Pancreas (tissue), 10 donors: ENCODE measurements at regions not wholly inside any gene's neighbourhood (a gene's known extent, or its start where the extent isn't known, plus 50 kb on each side); places are given as distances from the start of the nearest gene placed in this dataset.

ENCODE experiments used
- ATAC-seq, 4 donors: fragments of 200-7000 bp; cut with Tn5 transposase; one replicate each; pipeline versions ENCODE4 v1.8.0 to v1.9.1; 2020; ENCODE audit warnings: mild to moderate bottlenecking in 4 of 4, moderate library complexity in 4 of 4
- DNase-seq, 6 donors: peaks; one replicate each; pipeline ENCODE4 v3.0.0-alpha.2; 2020
- FAIRE-seq: peaks from 2 replicates; lab custom pipeline; 2012; peaks lifted over from hg19 to GRCh38; lab: Jason Lieb, UNC
- H3K27ac ChIP-seq, 4 donors: fragments of 200-600 bp; sonication (generic); 1 replicate in 3 of 4; 2 replicates in 1 of 4; pipeline versions ENCODE4 v1.5.0 to v1.8.0; 2020
- H3K27me3 ChIP-seq, 4 donors: fragments of 200-600 bp; one replicate each; pipeline ENCODE4 v1.8.0; 2021
- H3K36me3 ChIP-seq, 3 donors: fragments of 200-600 bp; sonication (generic) in 1 of 3; one replicate each; pipeline versions ENCODE4 v1.5.0 to v1.8.0; 2020 to 2021
- H3K4me1 ChIP-seq, 3 donors: fragments of 200-600 bp; one replicate each; pipeline ENCODE4 v1.8.0; 2021
- H3K4me3 ChIP-seq, 4 donors: fragments of 200-600 bp; sonication (generic) in 2 of 4; one replicate each; pipeline versions ENCODE4 v1.5.0 to v1.8.0; 2020 to 2021
- H3K9me3 ChIP-seq, 4 donors: fragments of 200-600 bp; one replicate each; pipeline ENCODE4 v1.8.0; 2021
- CTCF ChIP-seq, 4 donors: fragments of 200-600 bp; sonication (generic) in 3 of 4; IDR thresholded peaks; one replicate each; pipeline versions ENCODE4 v1.5.0 to v1.8.0; 2021; ENCODE audit warnings: antibody characterized with exemption in 4 of 4
- WGBS, 2 donors: extraction: QIAGEN DNeasy Blood & Tissue Kit; methylation state at CpG; one replicate each; pipeline ENCODE4 v1.1.7; 2013; 5-methylcytosine and 5-hydroxymethylcytosine counted together
- intact Hi-C, 3 donors: fragments of 100-400 bp; cut with DNase I; formaldehyde crosslinking; loops; one replicate each; pipeline versions ENCODE4 v1.11.1 to v1.14.2; 2022
- donor health status: healthy with polysubstance abuse.
- donor health status: DM: no; HTN: no; CAD: no; lungs with moderate emphysema.
- donor health status: DM: no; HTN: no; CAD: no.
- donor health status: control.
- donor health status: control.
- donor health status: Bipolar disorder and iron deficiency.
- donor health status: DM: yes; HTN: yes; CAD: no.
- donor health status: DM: no; HTN: no; CAD: no.
- donor health status: DM: no; HTN: no; CAD: no.
- donor health status: DM: yes; HTN: yes; CAD: no.

- H3K9me3 ChIP-seq = no peaks in the 10 kb centered on the region
- no peaks in the 10 kb centered on the region for H3K36me3 ChIP-seq
- 69 to 72% methylated on average over 10 of the region's 10 CpGs for WGBS, 2 donors
- ATAC-seq (no peak), DNase-seq (peak in 2 of 6 donors; percentile 16 to 24), FAIRE-seq (no peak)
- H3K27me3 ChIP-seq = no peaks in the 10 kb centered on the region
- no peak overlapping the region for H3K27ac ChIP-seq
- H3K4me3 ChIP-seq = no peak overlapping the region
- intact Hi-C loops = no loop called here
- no peaks in the 10 kb centered on the region for H3K4me1 ChIP-seq
- no peak for TF ChIP-seq CTCF (IDR thresholded peaks at IDR 0.05)
These were observed 179.2 kb upstream of the RTL1 start for GRCh38 chr14:101082436-101083384.

GRCh38 chr14:101083564-101084435, 180.3 kb upstream of the RTL1 start:
- intact Hi-C loops = no loop called here
- Histone ChIP-seq H3K4me1 (no peaks in the 10 kb centered on the region), H3K27me3 (no peaks in the 10 kb centered on the region), H3K9me3 (no peaks in the 10 kb centered on the region), H3K4me3 (no peak overlapping the region), H3K36me3 (no peaks in the 10 kb centered on the region), H3K27ac (no peak overlapping the region)
- WGBS, 2 donors = 61 to 69% methylated on average over 18 of the region's 18 CpGs
- TF ChIP-seq CTCF (IDR thresholded peaks at IDR 0.05) = no peak
- DNase-seq = peak in 2 of 6 donors; percentile 36 to 54
- no peak for FAIRE-seq
- ATAC-seq = no peak

- Histone ChIP-seq H3K4me3 (no peak overlapping the region), H3K27me3 (no peaks in the 10 kb centered on the region), H3K4me1 (no peaks in the 10 kb centered on the region), H3K27ac (no peak overlapping the region), H3K9me3 (no peaks in the 10 kb centered on the region), H3K36me3 (no peaks in the 10 kb centered on the region)
- 85 to 95% methylated on average over 6 of the region's 6 CpGs for WGBS, 2 donors
- intact Hi-C loops = no loop called here
- ATAC-seq (no peak), FAIRE-seq (no peak), DNase-seq (peak in 1 of 6 donors; percentile 19)
- no peak for TF ChIP-seq CTCF (IDR thresholded peaks at IDR 0.05)
These were observed 180.9 kb upstream of the RTL1 start for GRCh38 chr14:101084436-101084826.

- H3K36me3 ChIP-seq = no peaks in the 10 kb centered on the region
- DNase-seq (no peak), ATAC-seq (no peak), FAIRE-seq (no peak)
- H3K4me3 ChIP-seq = no peak overlapping the region
- TF ChIP-seq CTCF (IDR thresholded peaks at IDR 0.05) = no peak
- intact Hi-C loops = no loop called here
- H3K27me3 ChIP-seq = no peaks in the 10 kb centered on the region
- H3K27ac ChIP-seq = no peak overlapping the region
- no peaks in the 10 kb centered on the region for H3K9me3 ChIP-seq
- H3K4me1 ChIP-seq = no peaks in the 10 kb centered on the region
- WGBS, 2 donors = 63 to 75% methylated on average over 3 of the region's 3 CpGs
These were observed 183.4 kb upstream of the RTL1 start for GRCh38 chr14:101086926-101087325.
